Loucy (cell line): ENCODE measurements at regions not wholly inside any gene's neighbourhood (a gene's known extent, or its start where the extent isn't known, plus 50 kb on each side); places are given as distances from the start of the nearest gene placed in this dataset.

Experiments used
- CTCF ChIP-seq: fragments of 200-600 bp; sonication (generic); conservative IDR thresholded peaks from 2 replicates; pipeline ENCODE4 v1.5.1; 2014; ENCODE audit warnings: mild to moderate bottlenecking, antibody characterized with exemption, low read length
- EZH2phosphoT487 ChIP-seq: fragments of 200-600 bp; IDR thresholded peaks from 2 replicates; pipeline ENCODE4 v1.6.1; 2018; ENCODE audit warnings: antibody characterized with exemption, mild to moderate bottlenecking, moderate library complexity, borderline replicate concordance

- TF ChIP-seq CTCF (no peak), EZH2phosphoT487 (no peak)
Measured at GRCh38 chr2:221929259-221929658, 357.2 kb upstream of the EPHA4 start.
